ENCODE measurements at regions not wholly inside any gene's neighbourhood (a gene's known extent, or its start where the extent isn't known, plus 50 kb on each side); places are given as distances from the start of the nearest gene placed in this dataset.

DNA sequence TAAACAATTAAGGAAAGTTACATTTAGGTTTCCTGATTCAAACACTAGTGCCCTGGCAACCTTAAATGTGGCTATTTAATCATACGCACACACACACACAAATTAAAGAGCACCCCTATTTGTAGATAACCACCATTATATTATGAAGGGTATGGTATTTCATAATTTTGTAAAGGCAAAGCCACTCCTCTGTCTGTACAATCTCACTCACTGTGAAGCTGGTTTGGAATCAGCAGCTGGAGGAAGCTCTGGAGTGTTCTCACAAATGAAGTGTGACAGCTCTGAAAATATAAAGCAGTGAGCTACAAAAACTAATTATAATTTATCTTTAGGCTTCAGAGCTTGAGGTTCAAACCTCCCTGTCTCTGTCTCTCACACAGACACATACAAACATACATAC is 57.9 kb upstream of the KCNJ16 start:
- no peaks in the 10 kb centered on the region for H3K36me3 ChIP-seq (ENCODE audit: low read length)
- H3K4me3 ChIP-seq (ENCODE audit: insufficient read depth, low read length, poor library complexity, severe bottlenecking): no peak overlapping the region
- H3K9ac ChIP-seq (ENCODE audit: low read length): no peak overlapping the region
- TF ChIP-seq EZH2phosphoT487 (conservative IDR thresholded peaks at IDR 0.05; ENCODE audit: low read length) (no peak), CTCF (IDR thresholded peaks at IDR 0.05; ENCODE audit: insufficient read depth, low read length, poor library complexity, severe bottlenecking) (no peak)
- H3K27me3 ChIP-seq (ENCODE audit: low read length): no peaks in the 10 kb centered on the region
- H3F3A ChIP-seq (ENCODE audit: insufficient read depth): no peaks in the 10 kb centered on the region
- H3K4me2 ChIP-seq (ENCODE audit: low read depth, low read length, poor library complexity, severe bottlenecking): no peak overlapping the region
- no peaks in the 10 kb centered on the region for H4K20me1 ChIP-seq (ENCODE audit: low read depth, low read length)
- no peak overlapping the region for H2AFZ ChIP-seq (ENCODE audit: low read depth, low read length, severe bottlenecking)
- H3K27ac ChIP-seq (ENCODE audit: low read depth, low read length): no peak overlapping the region
- H3K79me2 ChIP-seq (ENCODE audit: insufficient read depth, low read length): no peaks in the 10 kb centered on the region
- no peaks in the 10 kb centered on the region for H3K9me3 ChIP-seq (ENCODE audit: insufficient read depth, low read length)
- H3K9me2 ChIP-seq (replicated peaks; ENCODE audit: insufficient read depth, low read length): no peaks in the 10 kb centered on the region

DNA sequence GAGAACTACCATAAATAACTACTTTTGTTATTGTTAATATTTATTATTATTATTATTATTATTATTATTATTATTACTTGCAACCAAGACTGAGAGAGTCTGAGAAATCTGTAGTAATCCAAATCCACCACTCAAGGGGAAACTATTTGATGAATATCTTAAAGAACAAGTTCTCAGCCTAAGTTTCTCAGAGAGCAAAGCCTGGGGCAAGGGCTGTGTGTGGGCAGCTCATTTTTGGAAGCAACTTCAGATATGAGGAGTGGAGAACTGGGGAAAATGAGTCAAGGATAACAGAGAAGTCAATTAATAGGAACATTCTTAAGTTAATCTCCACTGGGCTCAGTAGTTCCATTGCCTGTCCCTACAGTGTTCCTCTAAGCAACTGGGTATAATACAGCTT is 57.1 kb upstream of the KCNJ16 start:
- Histone ChIP-seq H3K9ac (ENCODE audit: low read length) (no peak overlapping the region), H3K9me3 (ENCODE audit: insufficient read depth, low read length) (no peaks in the 10 kb centered on the region), H3K4me2 (ENCODE audit: low read depth, low read length, poor library complexity, severe bottlenecking) (no peak overlapping the region), H3K27ac (ENCODE audit: low read depth, low read length) (no peak overlapping the region), H3K4me3 (ENCODE audit: insufficient read depth, low read length, poor library complexity, severe bottlenecking) (no peak overlapping the region), H3K9me2 (replicated peaks; ENCODE audit: insufficient read depth, low read length) (no peaks in the 10 kb centered on the region), H3K36me3 (ENCODE audit: low read length) (no peaks in the 10 kb centered on the region), H3K27me3 (ENCODE audit: low read length) (no peaks in the 10 kb centered on the region), H3F3A (ENCODE audit: insufficient read depth) (no peaks in the 10 kb centered on the region), H3K79me2 (ENCODE audit: insufficient read depth, low read length) (no peaks in the 10 kb centered on the region), H4K20me1 (ENCODE audit: low read depth, low read length) (no peaks in the 10 kb centered on the region), H2AFZ (ENCODE audit: low read depth, low read length, severe bottlenecking) (no peak overlapping the region)
- no peak for TF ChIP-seq EZH2phosphoT487 (conservative IDR thresholded peaks at IDR 0.05; ENCODE audit: low read length)
- no peak for TF ChIP-seq CTCF (IDR thresholded peaks at IDR 0.05; ENCODE audit: insufficient read depth, low read length, poor library complexity, severe bottlenecking)

DNA sequence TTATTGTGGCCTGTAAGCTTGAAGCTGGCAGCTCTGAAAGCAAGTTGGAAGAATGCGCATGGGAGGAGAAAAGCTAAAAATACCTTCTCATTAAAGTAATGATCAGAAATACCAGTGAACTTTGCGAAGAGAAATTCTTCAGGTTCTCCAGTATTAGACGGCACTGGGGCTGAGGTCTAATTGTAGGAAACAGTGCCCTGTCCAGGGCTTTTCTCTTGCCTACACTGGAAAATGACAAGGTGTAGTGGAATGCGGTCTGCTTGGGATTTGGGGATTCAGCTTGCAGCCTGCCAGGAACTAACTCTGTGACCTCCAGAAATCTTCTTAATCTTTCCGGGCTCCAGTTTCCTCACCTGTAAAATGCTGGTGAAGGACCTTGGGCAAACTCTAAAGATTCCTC is 53.3 kb upstream of the KCNJ16 start:
- Histone ChIP-seq H3K27me3 (ENCODE audit: low read length) (no peaks in the 10 kb centered on the region), H3K36me3 (ENCODE audit: low read length) (no peaks in the 10 kb centered on the region), H3K4me2 (ENCODE audit: low read depth, low read length, poor library complexity, severe bottlenecking) (no peak overlapping the region), H3K4me3 (ENCODE audit: insufficient read depth, low read length, poor library complexity, severe bottlenecking) (no peak overlapping the region), H3K9me2 (replicated peaks; ENCODE audit: insufficient read depth, low read length) (no peaks in the 10 kb centered on the region), H2AFZ (ENCODE audit: low read depth, low read length, severe bottlenecking) (no peak overlapping the region), H3K79me2 (ENCODE audit: insufficient read depth, low read length) (no peaks in the 10 kb centered on the region), H3F3A (ENCODE audit: insufficient read depth) (no peaks in the 10 kb centered on the region), H3K9ac (ENCODE audit: low read length) (no peak overlapping the region), H3K27ac (ENCODE audit: low read depth, low read length) (no peak overlapping the region), H4K20me1 (ENCODE audit: low read depth, low read length) (no peaks in the 10 kb centered on the region), H3K9me3 (ENCODE audit: insufficient read depth, low read length) (no peaks in the 10 kb centered on the region)
- TF ChIP-seq CTCF (IDR thresholded peaks at IDR 0.05; ENCODE audit: insufficient read depth, low read length, poor library complexity, severe bottlenecking) (no peak), EZH2phosphoT487 (conservative IDR thresholded peaks at IDR 0.05; ENCODE audit: low read length) (no peak)

- Histone ChIP-seq H3F3A (ENCODE audit: insufficient read depth) (no peaks in the 10 kb centered on the region), H3K4me2 (ENCODE audit: low read depth, low read length, poor library complexity, severe bottlenecking) (no peak overlapping the region), H2AFZ (ENCODE audit: low read depth, low read length, severe bottlenecking) (no peak overlapping the region)
Observed at GRCh38 chr17:70022175-70022574, 52.9 kb upstream of the KCNJ16 start.

More at GRCh38 chr17:70022175-70022574, 52.9 kb upstream of the KCNJ16 start:
- no peaks in the 10 kb centered on the region for H3K27me3 ChIP-seq (ENCODE audit: low read length)
- H3K9ac ChIP-seq (ENCODE audit: low read length): no peak overlapping the region
- TF ChIP-seq CTCF (IDR thresholded peaks at IDR 0.05; ENCODE audit: insufficient read depth, low read length, poor library complexity, severe bottlenecking): no peak
- H3K9me2 ChIP-seq (replicated peaks; ENCODE audit: insufficient read depth, low read length): no peaks in the 10 kb centered on the region
- H3K79me2 ChIP-seq (ENCODE audit: insufficient read depth, low read length): no peaks in the 10 kb centered on the region
- no peaks in the 10 kb centered on the region for H3K9me3 ChIP-seq (ENCODE audit: insufficient read depth, low read length)
- no peaks in the 10 kb centered on the region for H4K20me1 ChIP-seq (ENCODE audit: low read depth, low read length)
- H3K27ac ChIP-seq (ENCODE audit: low read depth, low read length): no peak overlapping the region
- H3K4me3 ChIP-seq (ENCODE audit: insufficient read depth, low read length, poor library complexity, severe bottlenecking): no peak overlapping the region
- H3K36me3 ChIP-seq (ENCODE audit: low read length): no peaks in the 10 kb centered on the region

Measured in SU-DHL-6 (cell line).